ENCODE measurements at regions not wholly inside any gene's neighbourhood (a gene's known extent, or its start where the extent isn't known, plus 50 kb on each side); places are given as distances from the start of the nearest gene placed in this dataset.

DNA sequence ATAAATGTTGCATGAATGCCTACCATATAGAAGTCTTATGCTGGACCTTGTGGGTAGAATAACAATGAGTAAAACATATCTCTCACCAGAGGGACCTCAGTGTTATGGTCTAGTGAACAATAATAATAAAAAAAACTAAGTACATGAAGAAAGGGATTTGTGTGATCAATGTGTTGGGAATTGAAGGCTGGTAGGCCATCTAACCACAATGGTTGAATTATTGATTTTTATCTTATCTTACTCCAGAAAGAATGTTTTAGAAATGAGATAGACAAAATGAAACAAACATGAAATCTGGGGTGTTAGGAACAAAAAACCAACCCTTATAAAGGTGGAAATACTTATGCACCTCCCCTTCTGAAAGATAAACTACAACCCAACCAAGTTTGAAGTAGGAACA, 243.9 kb upstream of the LRIG3 start:
- ChIA-PET SMC1A (ENCODE audit: uncharacterized antibody, unreplicated experiment) (interaction anchor here (0.5 to 2.5 kb wide), 3 partner anchors 14 to 49 kb away, joined by 3 to 6 read pairs (median 4); no protein-coding TSS in a partner anchor), CTCF (interaction anchor here (0.9 to 4.0 kb wide), 10 partner anchors 12 to 1181 kb away, joined by 3 to 35 read pairs (median 4); no protein-coding TSS in a partner anchor), POLR2A (no interaction called here), RAD21 (ENCODE audit: unreplicated experiment) (no interaction called here)
- no peak overlapping the region for H3K27ac ChIP-seq (ENCODE audit: control insufficient read depth, insufficient read depth)
- intact Hi-C loops (cut with micrococcal nuclease; ENCODE audit: unreplicated experiment) (no loop called here), in situ Hi-C loops (cut with MboI) (no loop called here)
- H3K27me3 ChIP-seq (replicated peaks in 1 of 2; ENCODE audit: control insufficient read depth in 2 of 2, insufficient read depth in 2 of 2, low read length in 1 of 2): no peaks in the 10 kb centered on the region
- TF ChIP-seq ZNF274 (IDR thresholded peaks at IDR 0.05; ENCODE audit: insufficient read depth, insufficient read length) (no peak), NR2C1 (IDR thresholded peaks at IDR 0.05) (no peak)
- H3K4me1 ChIP-seq (ENCODE audit: control insufficient read depth, insufficient read depth, low read length): no peaks in the 10 kb centered on the region
- DNase-seq (ENCODE audit: low read depth, low spot score) (no peak), FAIRE-seq (no peak), ATAC-seq (no peak)
- H3K79me2 ChIP-seq (ENCODE audit: control insufficient read depth, insufficient read depth, low read length): no peaks in the 10 kb centered on the region
- H3K36me3 ChIP-seq (ENCODE audit: control insufficient read depth in 2 of 2, insufficient read depth in 2 of 2, low read length in 1 of 2): no peaks in the 10 kb centered on the region
- no peak overlapping the region for H3K9ac ChIP-seq (ENCODE audit: control insufficient read depth, insufficient read depth, low read length)
- H2AFZ ChIP-seq (ENCODE audit: control insufficient read depth, low read depth, low read length): no peak overlapping the region
- H3K9me3 ChIP-seq (replicated peaks; ENCODE audit: control insufficient read depth, insufficient read depth, low read length): no peaks in the 10 kb centered on the region
- H3K4me3 ChIP-seq: no peak overlapping the region
- H4K20me1 ChIP-seq (ENCODE audit: control insufficient read depth, insufficient read depth): no peaks in the 10 kb centered on the region
- H3K4me2 ChIP-seq (ENCODE audit: control insufficient read depth, insufficient read depth): no peak overlapping the region
- no TSS peak for BruUV-seq (replicated peaks)

DNA sequence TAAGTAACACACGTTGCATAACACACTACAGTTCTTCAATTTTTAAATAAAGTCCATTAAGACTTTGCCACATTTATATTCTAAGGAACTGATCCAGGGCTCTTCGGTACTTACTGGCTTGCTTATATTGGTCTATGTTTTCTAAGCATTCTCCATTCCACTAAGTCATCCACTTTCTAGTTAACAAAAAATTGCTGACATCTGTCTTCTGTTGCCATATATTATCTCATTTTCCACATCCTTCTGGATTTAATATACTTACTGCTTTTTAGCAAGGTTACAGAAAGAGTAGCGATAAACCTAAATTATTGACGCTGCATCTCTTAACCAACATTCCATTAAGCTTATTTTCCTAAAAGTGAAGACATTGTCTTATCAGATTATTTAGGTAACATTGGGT, 238.4 kb upstream of the LRIG3 start:
- ChIA-PET POLR2A (no interaction called here), SMC1A (ENCODE audit: uncharacterized antibody, unreplicated experiment) (interaction anchor here (1.2 to 2.1 kb wide), 2 partner anchors 9 to 14 kb away, joined by 3 to 6 read pairs; no protein-coding TSS in a partner anchor), RAD21 (ENCODE audit: unreplicated experiment) (no interaction called here), CTCF (interaction anchor here (1.0 to 2.1 kb wide), 3 partner anchors 9 to 46 kb away, joined by 4 to 12 read pairs (median 5); no protein-coding TSS in a partner anchor)
- Histone ChIP-seq H3K4me2 (ENCODE audit: control insufficient read depth, insufficient read depth) (no peak overlapping the region), H2AFZ (ENCODE audit: control insufficient read depth, low read depth, low read length) (no peak overlapping the region), H3K9me3 (replicated peaks; ENCODE audit: control insufficient read depth, insufficient read depth, low read length) (no peaks in the 10 kb centered on the region), H3K4me3 (no peak overlapping the region), H3K4me1 (ENCODE audit: control insufficient read depth, insufficient read depth, low read length) (no peaks in the 10 kb centered on the region), H3K27ac (ENCODE audit: control insufficient read depth, insufficient read depth) (no peak overlapping the region), H3K9ac (ENCODE audit: control insufficient read depth, insufficient read depth, low read length) (no peak overlapping the region), H4K20me1 (ENCODE audit: control insufficient read depth, insufficient read depth) (no peaks in the 10 kb centered on the region), H3K79me2 (ENCODE audit: control insufficient read depth, insufficient read depth, low read length) (no peaks in the 10 kb centered on the region), H3K36me3 (ENCODE audit: control insufficient read depth in 2 of 2, insufficient read depth in 2 of 2, low read length in 1 of 2) (no peaks in the 10 kb centered on the region), H3K27me3 (replicated peaks in 1 of 2; ENCODE audit: control insufficient read depth in 2 of 2, insufficient read depth in 2 of 2, low read length in 1 of 2) (no peaks in the 10 kb centered on the region)
- BruUV-seq (replicated peaks): no TSS peak
- FAIRE-seq (no peak), ATAC-seq (no peak), DNase-seq (ENCODE audit: low read depth, low spot score) (no peak)
- intact Hi-C loops (cut with micrococcal nuclease; ENCODE audit: unreplicated experiment) (loop anchor here (10.0 kb wide), 1 partner anchor 1174 kb away; no protein-coding TSS in a partner anchor), in situ Hi-C loops (cut with MboI) (loop anchor here (5.0 to 10.0 kb wide), 2 partner anchors 616 to 1174 kb away; no protein-coding TSS in a partner anchor)
- TF ChIP-seq ZZZ3 (IDR thresholded peaks at IDR 0.05; ENCODE audit: control insufficient read depth, insufficient read length, low read depth) (no peak), LARP7 (IDR thresholded peaks at IDR 0.05) (no peak), POLR2AphosphoS5 (IDR thresholded peaks at IDR 0.05; ENCODE audit: low read length) (no peak), HDGF (IDR thresholded peaks at IDR 0.05) (no peak), RAD21 (IDR thresholded peaks at IDR 0.05; ENCODE audit: insufficient read depth, low read depth, low read length) (no peak), STAT3 (IDR thresholded peaks at IDR 0.05; ENCODE audit: low read depth, low read length) (no peak), TCF7 (IDR thresholded peaks at IDR 0.05; ENCODE audit: borderline replicate concordance) (no peak), RAD51 (IDR thresholded peaks at IDR 0.05) (no peak), NR2C1 (IDR thresholded peaks at IDR 0.05) (no peak), CREB1 (IDR thresholded peaks at IDR 0.05; ENCODE audit: low read depth) (no peak), ZNF622 (IDR thresholded peaks at IDR 0.05) (no peak), TCF3 (IDR thresholded peaks at IDR 0.05; ENCODE audit: borderline replicate concordance, insufficient read depth, low read depth, low read length) (no peak), RB1 (IDR thresholded peaks at IDR 0.05; ENCODE audit: borderline replicate concordance) (no peak), ATF3 (IDR thresholded peaks at IDR 0.05; ENCODE audit: borderline replicate concordance, extremely low read depth, low read depth, low read length) (no peak), ZNF207 (IDR thresholded peaks at IDR 0.05; ENCODE audit: borderline replicate concordance) (no peak), TBL1XR1 (IDR thresholded peaks at IDR 0.05; ENCODE audit: low read depth, low read length) (no peak), CEBPB (IDR thresholded peaks at IDR 0.05; ENCODE audit: borderline replicate concordance in 1 of 2, low read depth in 2 of 2, low read length in 2 of 2) (no peak)
- TF ChIP-seq, protein P1, sequence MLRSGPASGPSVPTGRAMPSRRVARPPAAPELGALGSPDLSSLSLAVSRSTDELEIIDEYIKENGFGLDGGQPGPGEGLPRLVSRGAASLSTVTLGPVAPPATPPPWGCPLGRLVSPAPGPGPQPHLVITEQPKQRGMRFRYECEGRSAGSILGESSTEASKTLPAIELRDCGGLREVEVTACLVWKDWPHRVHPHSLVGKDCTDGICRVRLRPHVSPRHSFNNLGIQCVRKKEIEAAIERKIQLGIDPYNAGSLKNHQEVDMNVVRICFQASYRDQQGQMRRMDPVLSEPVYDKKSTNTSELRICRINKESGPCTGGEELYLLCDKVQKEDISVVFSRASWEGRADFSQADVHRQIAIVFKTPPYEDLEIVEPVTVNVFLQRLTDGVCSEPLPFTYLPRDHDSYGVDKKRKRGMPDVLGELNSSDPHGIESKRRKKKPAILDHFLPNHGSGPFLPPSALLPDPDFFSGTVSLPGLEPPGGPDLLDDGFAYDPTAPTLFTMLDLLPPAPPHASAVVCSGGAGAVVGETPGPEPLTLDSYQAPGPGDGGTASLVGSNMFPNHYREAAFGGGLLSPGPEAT (IDR thresholded peaks at IDR 0.05; ENCODE audit: low read depth): no peak
- 66% methylated on average over 4 of the region's 4 CpGs for WGBS (ENCODE audit: insufficient coverage, insufficient replicate concordance, low lambda C conversion rate, missing lambda C conversion rate)

All from GM12878 (cell line).